Sigmoid colon (tissue), 6 donors: ENCODE measurements at regions not wholly inside any gene's neighbourhood (a gene's known extent, or its start where the extent isn't known, plus 50 kb on each side); places are given as distances from the start of the nearest gene placed in this dataset.
"Not testable (repeated sequence)": the region's sequence is repeated elsewhere in the genome, so short reads cannot be mapped to it uniquely, and the experiment has no call there.

Experiments used
- DNase-seq: peaks from one replicate; pipeline ENCODE4 v3.0.0-alpha.2; 2019
- H3K27ac ChIP-seq, 4 donors: fragments of 200-600 bp; sonication (generic); one replicate each; pipeline ENCODE4 v1.5.1; 2016 to 2019; ENCODE audit warnings: mild to moderate bottlenecking in 1 of 4
- H3K27me3 ChIP-seq, 3 donors: fragments of 200-600 bp; sonication (generic); one replicate each; pipeline ENCODE4 v1.5.1; 2019; ENCODE audit warnings: mild to moderate bottlenecking in 1 of 3
- H3K36me3 ChIP-seq, 4 donors: fragments of 200-600 bp; sonication (generic); one replicate each; pipeline ENCODE4 v1.5.1; 2016 to 2019
- H3K4me1 ChIP-seq, 4 donors: fragments of 200-600 bp; sonication (generic); one replicate each; pipeline ENCODE4 v1.5.1; 2017 to 2019
- H3K4me3 ChIP-seq, 4 donors: fragments of 200-600 bp; sonication (generic); one replicate each; pipeline ENCODE4 v1.5.1; 2017 to 2019; ENCODE audit warnings: mild to moderate bottlenecking in 2 of 4, moderate library complexity in 1 of 4
- H3K9me3 ChIP-seq, 4 donors: fragments of 200-600 bp in 3 of 4; sonication (generic) in 3 of 4; one replicate each; pipeline versions ENCODE4 v1.5.1 to v1.6.1; 2013 to 2019
- EP300 ChIP-seq, 4 donors: sonication (generic); formaldehyde crosslinking; IDR thresholded peaks; one replicate each; pipeline ENCODE4 v1.6.1; 2017; ENCODE audit warnings: antibody characterized with exemption in 4 of 4
- POLR2A ChIP-seq, 2 donors: fragments of 450-650 bp; IDR thresholded peaks; one replicate each; pipeline ENCODE4 v1.6.1; 2016; ENCODE audit warnings: antibody characterized with exemption in 2 of 2, mild to moderate bottlenecking in 2 of 2, moderate library complexity in 2 of 2
- POLR2AphosphoS5 ChIP-seq, 4 donors: sonication (generic); formaldehyde crosslinking; IDR thresholded peaks; one replicate each; pipeline ENCODE4 v1.6.1; 2017; ENCODE audit warnings: antibody characterized with exemption in 4 of 4
- WGBS, 2 donors: extraction: QIAGEN DNeasy Blood & Tissue Kit; methylation state at CpG; one replicate each; pipeline ENCODE4 v1.1.7; 2013; 5-methylcytosine and 5-hydroxymethylcytosine counted together
- intact Hi-C: fragments of 100-400 bp; cut with DNase I; formaldehyde crosslinking; loops from one replicate; pipeline ENCODE4 v1.15.1; 2023
- TF ChIP-seq, protein P1 (sequence below), 4 experiments: fragments of 450-650 bp in 3 of 4; fragments of 200-600 bp in 1 of 4; IDR thresholded peaks; one replicate each; pipeline ENCODE4 v1.5.1; 2016 to 2019; ENCODE audit warnings: antibody characterized with exemption in 4 of 4, mild to moderate bottlenecking in 3 of 4, moderate library complexity in 2 of 4
- donor health status: healthy with polysubstance abuse.
- donor health status: healthy.

DNA sequence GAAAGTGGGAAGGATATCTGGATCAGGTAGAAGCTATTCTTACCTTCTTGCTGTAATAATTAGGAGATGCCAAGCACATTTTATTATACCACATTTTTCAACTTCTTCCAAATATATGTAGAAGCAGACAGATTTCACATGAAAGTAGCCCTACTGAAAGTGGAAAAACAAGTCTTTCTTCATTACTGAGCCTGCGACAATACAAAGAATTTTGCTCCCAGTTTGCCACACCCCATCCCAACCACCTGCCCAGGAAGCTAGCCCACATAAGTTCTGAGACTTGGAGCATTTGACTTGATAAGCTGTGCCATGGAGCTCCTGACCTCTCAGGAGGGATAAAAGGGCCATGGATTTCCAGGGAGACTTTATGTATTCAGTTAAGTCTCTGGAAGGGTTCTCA is 249.1 kb upstream of the ADCY2 start:
- Histone ChIP-seq H3K9me3 (no peaks in the 10 kb centered on the region), H3K4me1 (no peaks in the 10 kb centered on the region), H3K36me3 (no peaks in the 10 kb centered on the region), H3K27me3 (no peaks in the 10 kb centered on the region), H3K27ac (no peak overlapping the region), H3K4me3 (no peak overlapping the region)
- WGBS, 2 donors = 11 to 51% methylated on average over 1 of the region's 1 CpG
- intact Hi-C loops = no loop called here
- TF ChIP-seq POLR2A (IDR thresholded peaks at IDR 0.05) (no peak), EP300 (IDR thresholded peaks at IDR 0.05) (no peak), POLR2AphosphoS5 (IDR thresholded peaks at IDR 0.05) (no peak)
- TF ChIP-seq, protein P1, sequence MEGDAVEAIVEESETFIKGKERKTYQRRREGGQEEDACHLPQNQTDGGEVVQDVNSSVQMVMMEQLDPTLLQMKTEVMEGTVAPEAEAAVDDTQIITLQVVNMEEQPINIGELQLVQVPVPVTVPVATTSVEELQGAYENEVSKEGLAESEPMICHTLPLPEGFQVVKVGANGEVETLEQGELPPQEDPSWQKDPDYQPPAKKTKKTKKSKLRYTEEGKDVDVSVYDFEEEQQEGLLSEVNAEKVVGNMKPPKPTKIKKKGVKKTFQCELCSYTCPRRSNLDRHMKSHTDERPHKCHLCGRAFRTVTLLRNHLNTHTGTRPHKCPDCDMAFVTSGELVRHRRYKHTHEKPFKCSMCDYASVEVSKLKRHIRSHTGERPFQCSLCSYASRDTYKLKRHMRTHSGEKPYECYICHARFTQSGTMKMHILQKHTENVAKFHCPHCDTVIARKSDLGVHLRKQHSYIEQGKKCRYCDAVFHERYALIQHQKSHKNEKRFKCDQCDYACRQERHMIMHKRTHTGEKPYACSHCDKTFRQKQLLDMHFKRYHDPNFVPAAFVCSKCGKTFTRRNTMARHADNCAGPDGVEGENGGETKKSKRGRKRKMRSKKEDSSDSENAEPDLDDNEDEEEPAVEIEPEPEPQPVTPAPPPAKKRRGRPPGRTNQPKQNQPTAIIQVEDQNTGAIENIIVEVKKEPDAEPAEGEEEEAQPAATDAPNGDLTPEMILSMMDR (IDR thresholded peaks at IDR 0.05) = no peak
- no peak for DNase-seq

GRCh38 chr5:7157083-7157482 is 238.9 kb upstream of the ADCY2 start:
- H3K4me3 ChIP-seq = no peak overlapping the region
- no peak for DNase-seq
- intact Hi-C loops = no loop called here
- no peaks in the 10 kb centered on the region for H3K4me1 ChIP-seq
- TF ChIP-seq POLR2AphosphoS5 (IDR thresholded peaks at IDR 0.05) (no peak), EP300 (IDR thresholded peaks at IDR 0.05) (no peak), POLR2A (IDR thresholded peaks at IDR 0.05) (no peak)
- TF ChIP-seq, protein P1 (IDR thresholded peaks at IDR 0.05) = no peak
- no peaks in the 10 kb centered on the region for H3K36me3 ChIP-seq
- peaks cover 0 to 5% (median 1%) of the 10 kb centered on the region in 4 donors for H3K9me3 ChIP-seq
- no peak overlapping the region for H3K27ac ChIP-seq
- H3K27me3 ChIP-seq = no peaks in the 10 kb centered on the region

DNA sequence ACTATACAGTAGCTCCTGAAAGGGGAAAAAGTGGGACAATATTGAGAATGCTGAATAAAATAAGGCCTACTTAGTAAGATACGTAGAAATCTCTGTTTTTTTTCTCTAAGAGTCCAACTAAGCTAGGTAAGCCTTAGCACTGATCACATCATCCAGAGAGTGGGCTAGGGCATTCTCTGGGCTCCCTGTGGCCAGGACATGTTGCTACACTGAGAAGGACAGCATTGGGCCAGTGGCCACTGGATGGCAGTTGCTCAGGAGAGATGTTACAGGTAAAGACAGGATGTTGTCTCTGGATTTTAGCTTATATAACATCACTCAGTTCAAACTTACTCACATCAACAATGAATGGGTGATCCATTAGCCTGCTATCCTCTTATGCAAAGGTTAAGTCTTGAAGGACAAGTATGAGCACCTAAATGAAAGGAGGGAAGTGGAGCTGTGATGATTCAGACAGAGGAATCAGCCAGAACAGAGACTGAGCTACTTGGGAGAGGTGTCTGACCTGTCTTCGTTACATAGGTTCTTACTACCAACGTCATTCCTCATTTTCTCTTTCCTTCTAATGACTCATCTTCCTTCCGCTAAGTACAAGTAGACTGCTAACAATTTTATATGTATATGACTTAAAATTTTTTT is 226.6 kb upstream of the ADCY2 start:
- no peak for TF ChIP-seq POLR2AphosphoS5 (IDR thresholded peaks at IDR 0.05)
- 78 to 92% methylated on average over 4 of the region's 4 CpGs for WGBS, 2 donors
- Histone ChIP-seq H3K9me3 (no peaks in the 10 kb centered on the region), H3K4me1 (no peaks in the 10 kb centered on the region), H3K27me3 (no peaks in the 10 kb centered on the region), H3K4me3 (no peak overlapping the region), H3K36me3 (no peaks in the 10 kb centered on the region), H3K27ac (no peak overlapping the region)
- DNase-seq = no peak
- intact Hi-C loops = no loop called here

- H3K27ac ChIP-seq, DNase-seq, H3K27me3 ChIP-seq, H3K4me1 ChIP-seq, H3K4me3 ChIP-seq, H3K36me3 ChIP-seq, intact Hi-C loops, H3K9me3 ChIP-seq: not testable (repeated sequence)
- WGBS, 2 donors = 63 to 65% methylated on average over 16 of the region's 16 CpGs
These were observed 225.2 kb upstream of the ADCY2 start for GRCh38 chr5:7170785-7171184.

DNA sequence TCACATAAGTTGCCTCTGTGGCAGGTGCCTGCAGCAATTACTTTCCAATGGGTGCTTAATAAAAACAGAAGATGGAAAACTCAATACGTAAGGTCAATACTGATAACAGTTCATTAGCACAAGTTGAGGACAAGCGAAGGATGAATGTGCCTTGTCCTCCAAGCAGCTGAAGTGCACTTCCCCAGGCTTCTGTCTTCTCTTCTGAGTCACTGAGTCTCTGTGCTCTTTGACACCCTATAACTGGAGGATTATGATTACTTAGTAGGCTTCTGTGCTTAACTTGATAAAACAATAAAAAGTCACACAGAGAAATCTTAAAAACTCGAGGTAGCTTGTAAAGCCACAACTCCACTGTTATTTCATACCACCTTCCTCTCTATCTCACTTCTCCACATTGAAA is 216.6 kb upstream of the ADCY2 start:
- intact Hi-C loops = no loop called here
- DNase-seq = no peak
- TF ChIP-seq EP300 (IDR thresholded peaks at IDR 0.05) (no peak), POLR2AphosphoS5 (IDR thresholded peaks at IDR 0.05) (no peak), POLR2A (IDR thresholded peaks at IDR 0.05) (no peak)
- TF ChIP-seq, protein P1 (IDR thresholded peaks at IDR 0.05) = no peak
- WGBS, 2 donors = 72 to 75% methylated on average over 3 of the region's 3 CpGs
- Histone ChIP-seq H3K9me3 (no peaks in the 10 kb centered on the region), H3K27me3 (no peaks in the 10 kb centered on the region), H3K27ac (no peak overlapping the region), H3K4me3 (no peak overlapping the region), H3K36me3 (no peaks in the 10 kb centered on the region), H3K4me1 (no peaks in the 10 kb centered on the region)

DNA sequence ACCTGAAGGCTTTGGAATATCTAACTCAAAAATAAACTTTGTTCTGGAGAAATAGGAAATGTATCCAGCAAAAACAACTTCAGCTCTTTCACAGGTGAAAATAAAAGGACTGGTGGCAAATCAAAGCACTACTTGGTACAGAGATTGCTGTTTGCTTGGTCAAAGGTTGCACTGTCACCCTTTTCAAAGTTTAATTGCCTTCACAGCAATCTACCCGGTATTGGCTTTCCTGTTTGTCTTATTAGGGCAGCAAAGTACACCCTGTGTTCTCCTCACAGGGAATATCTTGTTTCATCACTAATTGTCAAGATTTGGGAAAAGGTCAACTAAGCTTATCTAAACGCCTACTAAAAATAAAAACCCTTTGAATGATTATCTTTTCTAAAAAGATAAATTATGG is 214.1 kb upstream of the ADCY2 start:
- H3K4me3 ChIP-seq = no peak overlapping the region
- no peaks in the 10 kb centered on the region for H3K27me3 ChIP-seq
- H3K36me3 ChIP-seq = no peaks in the 10 kb centered on the region
- H3K4me1 ChIP-seq = no peaks in the 10 kb centered on the region
- no peak for DNase-seq
- no peaks in the 10 kb centered on the region for H3K9me3 ChIP-seq
- intact Hi-C loops = no loop called here
- WGBS, 2 donors = 10 to 49% methylated on average over 2 of the region's 2 CpGs
- H3K27ac ChIP-seq = no peak overlapping the region
- TF ChIP-seq EP300 (IDR thresholded peaks at IDR 0.05) = no peak
- TF ChIP-seq POLR2AphosphoS5 (IDR thresholded peaks at IDR 0.05) = no peak
- TF ChIP-seq, protein P1 (IDR thresholded peaks at IDR 0.05) = no peak
- TF ChIP-seq POLR2A (IDR thresholded peaks at IDR 0.05) = no peak
